ENCODE measurements at regions not wholly inside any gene's neighbourhood (a gene's known extent, or its start where the extent isn't known, plus 50 kb on each side); places are given as distances from the start of the nearest gene placed in this dataset.

GRCh38 chr18:30929065-30929464, 113.5 kb downstream of the DSC3 start (continued):
- TF ChIP-seq ZNF687 (IDR thresholded peaks at IDR 0.05): no peak
- no peak for TF ChIP-seq E4F1 (IDR thresholded peaks at IDR 0.05; ENCODE audit: borderline replicate concordance, partially characterized antibody)
- TF ChIP-seq MXI1 (IDR thresholded peaks at IDR 0.05; ENCODE audit: low read depth, low read length): no peak
- TF ChIP-seq POLR2AphosphoS2 (IDR thresholded peaks at IDR 0.05; ENCODE audit: low read depth, low read length): no peak
- TF ChIP-seq JUND (IDR thresholded peaks at IDR 0.05; ENCODE audit: low read depth, low read length): no peak

GRCh38 chr18:30927517-30928075, 114.9 kb downstream of the DSC3 start:
- in situ Hi-C loops (cut with MboI): no loop called here
- TF ChIP-seq NFIC (IDR thresholded peaks at IDR 0.05; ENCODE audit: low read depth, low read length) (no peak), NFYA (IDR thresholded peaks at IDR 0.05; ENCODE audit: borderline replicate concordance, low read depth, low read length) (no peak), USF1 (IDR thresholded peaks at IDR 0.05; ENCODE audit: borderline replicate concordance, extremely low read length, insufficient read depth, low read depth, low read length) (no peak), MEF2B (IDR thresholded peaks at IDR 0.05; ENCODE audit: partially characterized antibody, poor library complexity, severe bottlenecking) (no peak), SRF (IDR thresholded peaks at IDR 0.05; ENCODE audit: low read depth in 2 of 2, low read length in 2 of 2) (no peak)
- H3K4me2 ChIP-seq (ENCODE audit: control insufficient read depth, insufficient read depth): no peak overlapping the region
- no peak overlapping the region for H3K4me3 ChIP-seq
- WGBS (ENCODE audit: insufficient coverage, insufficient replicate concordance, low lambda C conversion rate, missing lambda C conversion rate): 26% methylated on average over 5 of the region's 5 CpGs
- intact Hi-C loops (cut with micrococcal nuclease; ENCODE audit: unreplicated experiment): no loop called here
- RAD21 ChIA-PET (ENCODE audit: unreplicated experiment): no interaction called here
- no peaks in the 10 kb centered on the region for H3K27me3 ChIP-seq (replicated peaks in 1 of 2; ENCODE audit: control insufficient read depth in 2 of 2, insufficient read depth in 2 of 2, low read length in 1 of 2)
- CTCF ChIA-PET: interaction anchor here (1.0 kb wide), 1 partner anchor 45 kb away, joined by 3 read pairs; no protein-coding TSS in a partner anchor
- no TSS peak for BruUV-seq (replicated peaks)
- H3K36me3 ChIP-seq (ENCODE audit: control insufficient read depth in 2 of 2, insufficient read depth in 2 of 2, low read length in 1 of 2): no peaks in the 10 kb centered on the region
- SMC1A ChIA-PET (ENCODE audit: uncharacterized antibody, unreplicated experiment): no interaction called here
- H3K9ac ChIP-seq (ENCODE audit: control insufficient read depth, insufficient read depth, low read length): no peak overlapping the region
- H3K27ac ChIP-seq (ENCODE audit: control insufficient read depth, insufficient read depth): no peak overlapping the region
- no peaks in the 10 kb centered on the region for H3K79me2 ChIP-seq (ENCODE audit: control insufficient read depth, insufficient read depth, low read length)
- POLR2A ChIA-PET: no interaction called here
- ATAC-seq (no peak), DNase-seq (ENCODE audit: low read depth, low spot score) (no peak), FAIRE-seq (no peak)
- H3K4me1 ChIP-seq (ENCODE audit: control insufficient read depth, insufficient read depth, low read length): no peaks in the 10 kb centered on the region
- H3K9me3 ChIP-seq (replicated peaks; ENCODE audit: control insufficient read depth, insufficient read depth, low read length): no peaks in the 10 kb centered on the region
- no peak overlapping the region for H2AFZ ChIP-seq (ENCODE audit: control insufficient read depth, low read depth, low read length)
- no peaks in the 10 kb centered on the region for H4K20me1 ChIP-seq (ENCODE audit: control insufficient read depth, insufficient read depth)
